ENCODE measurements at regions not wholly inside any gene's neighbourhood (a gene's known extent, or its start where the extent isn't known, plus 50 kb on each side); places are given as distances from the start of the nearest gene placed in this dataset.
A peak's percentile ranks its signal among the peaks of the same experiment; 100 is the strongest.

DNA sequence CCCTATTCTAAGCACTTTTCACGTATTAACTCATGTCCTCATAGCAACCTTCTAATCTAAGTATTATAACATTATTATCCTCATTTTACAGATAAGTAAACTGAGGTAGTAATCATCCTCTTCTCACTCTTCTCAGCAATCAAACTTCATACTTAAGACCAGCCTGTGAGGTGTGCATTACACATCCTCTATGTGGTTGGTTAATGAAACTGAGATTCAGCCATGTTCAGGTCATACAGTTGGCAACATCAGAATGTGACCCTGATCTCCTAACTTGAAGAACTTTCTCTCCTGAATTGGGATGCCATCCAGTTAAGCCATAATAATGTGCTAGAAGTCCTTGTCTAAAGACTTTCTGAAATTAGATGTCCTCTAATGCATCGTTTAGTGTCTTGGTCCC, 275.1 kb upstream of the ANKRD55 start:
- DNase-seq: no peak

DNA sequence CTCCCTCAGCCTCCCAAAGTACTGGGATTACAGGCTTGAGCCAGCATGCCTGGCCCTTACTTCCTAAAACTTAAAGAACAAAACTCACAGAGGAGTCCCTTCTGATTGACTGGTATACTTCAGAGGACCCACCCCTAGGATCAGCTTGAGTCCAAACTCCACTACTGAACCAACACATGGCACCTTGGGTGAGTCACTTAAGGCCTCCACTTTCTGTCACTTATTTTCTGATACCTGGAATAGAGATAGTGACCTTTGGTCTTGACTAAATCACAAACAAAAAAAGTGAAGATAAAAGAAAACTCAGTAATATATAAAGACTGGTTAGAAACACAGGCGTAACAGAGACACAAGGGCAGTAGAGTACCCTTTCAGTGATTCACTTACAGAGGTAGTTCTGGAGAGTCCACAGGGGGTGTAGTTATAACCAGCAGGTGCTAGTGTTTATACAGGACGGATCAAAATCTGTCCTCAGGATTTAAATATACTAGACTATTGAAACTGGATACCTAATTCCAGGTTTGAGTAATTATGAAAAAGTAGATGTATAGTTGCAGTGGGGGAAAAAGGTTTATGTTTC, 274.3 kb upstream of the ANKRD55 start:
- no peak for DNase-seq

DNA sequence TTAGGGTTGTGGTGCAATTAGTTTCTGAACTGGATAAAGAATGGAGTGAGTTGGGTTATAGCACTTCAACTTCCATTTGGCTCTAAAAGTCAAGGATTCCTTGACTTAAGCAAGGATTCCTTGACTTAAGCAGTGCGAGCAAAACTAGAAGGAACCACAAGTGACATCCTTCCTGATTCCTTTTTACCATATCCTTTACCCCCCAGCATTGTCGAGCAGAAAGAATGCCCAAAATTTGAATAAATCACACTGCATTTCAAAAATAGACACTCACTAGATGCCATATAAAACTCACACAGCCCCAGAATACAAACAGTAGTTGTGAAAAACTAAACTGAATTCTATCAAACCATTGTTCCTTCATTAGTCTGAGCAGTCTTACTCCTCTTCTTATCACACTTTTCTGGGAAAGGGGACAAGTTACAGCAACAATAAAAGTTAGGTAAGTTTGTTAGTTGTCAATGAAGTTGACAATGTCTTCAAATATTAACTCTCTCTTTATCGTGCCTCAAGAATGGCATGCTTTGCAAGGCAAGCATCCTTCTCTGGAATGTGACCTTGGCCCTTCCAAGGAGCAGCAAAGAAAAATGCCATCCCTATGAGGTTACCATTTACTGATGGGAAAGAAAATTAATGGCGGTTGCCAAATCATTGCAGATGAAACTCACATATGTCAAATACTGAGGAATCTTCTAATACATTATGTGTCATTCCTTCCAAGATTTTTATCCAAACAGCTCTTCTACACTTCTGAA, 273.3 kb upstream of the ANKRD55 start:
- no peak for DNase-seq

DNA sequence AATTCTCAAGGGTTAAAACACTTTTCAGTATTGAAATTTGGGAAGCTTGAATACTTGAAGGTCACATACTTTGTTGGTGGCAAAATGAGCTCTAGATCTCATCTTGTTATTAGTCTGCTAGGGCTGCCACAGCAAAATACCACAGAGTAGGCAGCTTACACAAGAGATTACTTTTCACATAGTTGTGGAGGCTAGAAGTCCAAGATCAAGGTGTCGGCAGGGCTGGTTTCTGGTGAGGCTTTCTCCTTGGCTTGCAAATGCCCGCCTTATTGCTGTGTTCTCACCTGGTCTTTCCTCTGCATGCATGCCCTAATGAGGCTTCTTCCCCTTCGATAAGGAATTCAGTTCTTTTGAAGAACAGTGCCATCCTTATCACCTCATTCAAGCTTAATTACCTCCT, 270.8 kb upstream of the ANKRD55 start:
- no peak for DNase-seq

DNA sequence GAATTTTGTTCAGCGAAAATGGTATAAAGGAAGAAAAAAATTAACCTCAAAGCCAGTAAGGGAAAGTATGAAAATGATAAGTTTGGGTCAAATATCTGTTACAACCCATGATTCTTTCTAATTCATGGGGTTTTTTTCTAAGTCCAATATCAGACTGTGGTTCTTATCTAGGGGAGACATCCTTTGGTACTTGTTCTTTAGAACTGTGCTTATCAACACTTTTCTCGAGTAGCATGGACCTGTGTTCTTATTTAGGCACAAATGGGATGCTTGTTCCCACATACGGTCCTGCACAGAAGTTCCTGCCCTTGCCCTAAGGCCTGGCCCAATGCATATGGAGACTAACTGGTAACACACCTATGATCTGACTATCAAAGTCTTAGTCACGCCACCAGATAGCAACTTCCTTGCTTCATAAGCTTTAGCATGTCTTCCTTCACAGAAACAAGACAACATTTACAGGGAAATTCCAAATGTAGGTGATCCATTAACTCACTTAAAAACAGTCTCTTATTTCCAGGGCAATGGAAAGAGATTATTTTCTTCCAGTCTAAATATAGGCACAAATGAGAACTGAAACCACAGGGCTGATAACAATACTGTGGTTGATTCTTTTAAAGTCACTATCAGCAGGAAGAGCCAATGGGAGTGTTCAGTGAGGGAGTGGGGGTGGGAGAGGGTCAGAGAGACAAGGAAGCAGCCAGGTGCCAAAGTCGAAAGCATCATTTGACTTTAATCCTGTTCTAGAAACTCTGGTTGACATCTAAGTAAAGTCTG, 268.8 kb upstream of the ANKRD55 start:
- no peak for DNase-seq

DNA sequence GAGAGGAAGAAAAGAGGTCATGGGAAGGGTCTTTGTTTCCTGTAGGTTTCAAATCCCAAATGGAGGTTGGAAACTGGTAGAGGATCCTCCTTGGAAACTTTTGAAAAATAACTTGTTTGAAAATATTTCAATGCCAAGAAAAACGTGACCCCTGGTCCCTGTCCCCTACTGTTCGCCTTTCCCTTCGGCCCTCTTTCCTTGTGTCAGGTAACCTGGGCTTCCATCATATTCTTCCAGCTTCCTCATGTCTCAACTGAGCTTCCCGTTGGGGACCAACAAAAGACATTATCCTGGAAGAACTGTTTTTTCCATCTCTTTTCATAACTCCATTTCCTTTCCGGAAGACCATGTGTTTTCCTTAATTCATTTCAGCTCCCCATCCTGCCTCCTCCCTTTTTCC, 266.8 kb upstream of the ANKRD55 start:
- no peak for DNase-seq

DNA sequence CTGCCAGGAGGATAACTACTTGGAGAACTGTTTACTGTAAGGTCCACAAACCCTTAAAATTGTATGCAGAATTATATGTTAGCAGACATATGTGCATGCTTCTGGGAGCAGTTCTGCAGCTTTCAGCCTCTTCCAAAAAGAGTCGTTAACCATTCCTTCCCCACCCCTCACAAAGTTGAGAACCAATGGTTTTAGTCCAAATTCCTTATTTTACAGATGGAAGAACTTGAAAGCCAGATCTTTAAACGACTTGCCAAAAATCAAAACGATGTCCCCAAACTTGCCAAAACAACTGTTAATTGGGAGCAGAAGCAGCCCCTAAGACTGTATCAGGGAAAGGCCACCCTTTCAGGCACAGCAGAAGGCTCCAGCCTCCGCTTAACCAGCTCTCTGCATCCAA, 266.4 kb upstream of the ANKRD55 start:
- no peak for DNase-seq

DNA sequence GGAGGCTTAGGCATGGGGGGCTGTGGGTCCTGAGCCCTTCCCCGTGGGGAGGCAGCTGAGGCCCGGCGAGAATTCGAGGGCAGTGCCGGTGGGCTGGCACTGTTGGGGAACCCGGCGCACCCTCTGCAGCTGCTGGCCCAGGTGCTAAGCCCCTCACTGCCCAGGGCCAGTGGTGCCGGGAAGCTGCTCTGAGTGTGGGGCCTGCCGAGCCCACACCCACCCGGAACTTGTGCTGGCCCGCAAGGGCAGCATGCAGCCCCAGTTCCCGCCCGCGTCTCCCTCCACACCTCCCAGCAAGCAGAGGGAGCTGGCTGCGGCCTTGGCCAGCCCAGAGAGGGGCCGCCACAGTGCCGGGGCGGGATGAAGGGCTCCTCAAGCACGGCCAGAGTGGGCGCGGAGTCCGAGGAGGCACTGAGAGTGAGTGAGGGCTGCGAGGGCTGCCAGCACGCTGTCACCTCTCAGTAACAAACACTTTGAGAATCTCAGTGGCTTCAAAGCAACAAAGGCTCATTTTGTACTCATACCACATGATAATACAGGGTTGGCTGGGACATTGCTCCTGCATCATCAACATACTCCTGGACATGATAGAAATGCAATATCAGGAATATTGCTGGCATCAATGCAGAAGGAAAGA, 265.7 kb upstream of the ANKRD55 start:
- DNase-seq: no peak

DNA sequence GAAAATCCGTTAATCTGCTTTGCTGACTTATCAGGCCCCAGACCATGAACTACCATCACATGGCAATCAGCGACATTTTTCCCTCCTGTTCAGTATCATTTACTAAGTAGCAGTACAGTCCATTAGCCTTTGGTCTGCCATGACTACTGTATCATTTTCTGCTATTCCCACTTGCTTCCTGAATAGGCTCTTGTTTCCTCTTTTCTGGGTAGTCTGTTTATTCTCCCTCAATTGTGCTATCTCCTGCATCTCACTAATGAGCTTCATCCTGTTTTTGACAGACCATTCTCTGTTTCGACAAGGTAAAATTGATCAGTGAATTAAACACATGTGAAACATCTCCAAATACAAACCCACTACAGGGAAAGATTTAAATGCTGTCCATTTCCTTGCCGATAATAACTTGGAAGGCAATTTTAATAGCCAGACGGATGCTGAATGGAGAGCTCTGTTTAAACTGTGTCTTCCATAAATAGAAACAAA, 263.5 kb upstream of the ANKRD55 start:
- DNase-seq: no peak

DNA sequence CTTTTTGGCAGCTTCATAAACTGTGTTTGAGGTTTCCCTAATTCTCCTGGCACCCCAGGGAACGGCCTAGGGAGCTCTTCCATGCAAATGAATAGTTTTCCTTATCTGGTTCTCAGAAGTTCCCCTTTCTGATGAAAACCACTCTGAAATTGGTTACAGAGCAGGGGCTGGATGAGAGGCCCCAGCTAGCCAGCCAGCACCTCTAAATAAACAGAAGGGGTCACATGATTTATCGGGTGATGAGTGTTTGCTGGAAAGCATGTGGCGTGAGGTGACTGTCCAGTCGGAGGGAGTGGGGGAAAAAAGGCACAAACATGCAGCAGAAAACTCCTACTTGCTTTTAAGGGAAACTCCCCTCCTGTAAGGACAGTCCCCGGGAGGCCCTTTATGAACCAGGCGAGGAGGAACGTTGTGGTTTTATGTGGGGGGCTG, 261.2 kb upstream of the ANKRD55 start:
- DNase-seq: no peak

DNA sequence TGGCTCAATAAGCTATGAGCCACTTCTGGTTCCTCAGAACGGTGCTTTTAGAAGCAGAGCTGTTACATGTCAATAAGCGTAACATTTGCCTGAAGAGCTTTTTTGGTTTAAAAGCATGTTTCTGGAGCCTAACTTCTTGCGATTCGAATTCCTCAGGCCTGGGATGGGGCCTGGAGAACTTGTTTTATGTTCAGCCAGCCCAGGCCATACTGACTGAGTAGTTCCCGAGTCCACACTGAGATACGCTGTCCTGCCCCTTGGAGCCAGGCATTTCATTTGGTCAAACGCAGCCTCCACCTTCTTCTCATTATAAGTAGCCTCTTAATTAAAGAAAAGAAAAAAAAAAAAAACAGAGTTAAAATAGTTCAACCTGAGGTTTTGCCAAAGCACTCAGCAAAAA, 260.6 kb upstream of the ANKRD55 start:
- DNase-seq: no peak

DNA sequence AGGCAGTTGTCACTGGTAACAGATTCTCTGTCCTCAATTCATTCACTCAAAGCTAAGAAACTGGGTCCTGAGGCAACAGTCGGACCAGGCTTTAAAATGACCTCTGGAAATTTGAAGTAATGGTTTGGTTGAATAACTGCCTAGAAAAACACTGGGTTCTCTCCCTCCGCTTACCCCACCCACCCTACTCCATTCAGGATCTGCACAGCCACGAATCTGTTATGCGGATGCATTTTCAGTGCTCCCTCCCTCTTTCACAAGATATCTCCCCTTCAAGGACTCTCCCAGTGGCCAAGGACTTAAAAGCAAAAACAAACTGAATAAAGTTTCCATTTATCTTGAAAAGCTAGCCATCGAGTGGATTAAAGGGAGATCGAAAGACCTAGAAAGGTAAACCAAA, 260.2 kb upstream of the ANKRD55 start:
- DNase-seq: no peak

DNA sequence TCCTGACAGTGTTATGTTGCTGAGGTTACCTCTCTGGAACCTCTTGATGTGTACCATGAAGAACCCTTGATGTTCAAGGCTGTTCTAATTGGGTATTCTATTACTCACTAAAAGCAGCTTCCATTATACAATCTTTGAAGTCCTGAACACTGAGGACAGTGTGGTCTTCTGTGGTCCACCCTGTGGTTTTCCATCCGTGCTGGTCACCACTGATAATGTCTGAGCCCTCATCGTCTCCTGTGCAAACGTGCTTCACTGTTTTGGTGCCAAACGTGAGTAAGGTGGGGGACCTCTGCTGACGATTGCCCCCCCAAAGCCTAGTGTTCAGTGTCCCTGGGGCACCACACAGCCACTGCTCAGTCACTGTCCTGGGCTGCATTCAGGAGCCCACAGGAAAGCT, 259.7 kb upstream of the ANKRD55 start:
- DNase-seq: no peak

DNA sequence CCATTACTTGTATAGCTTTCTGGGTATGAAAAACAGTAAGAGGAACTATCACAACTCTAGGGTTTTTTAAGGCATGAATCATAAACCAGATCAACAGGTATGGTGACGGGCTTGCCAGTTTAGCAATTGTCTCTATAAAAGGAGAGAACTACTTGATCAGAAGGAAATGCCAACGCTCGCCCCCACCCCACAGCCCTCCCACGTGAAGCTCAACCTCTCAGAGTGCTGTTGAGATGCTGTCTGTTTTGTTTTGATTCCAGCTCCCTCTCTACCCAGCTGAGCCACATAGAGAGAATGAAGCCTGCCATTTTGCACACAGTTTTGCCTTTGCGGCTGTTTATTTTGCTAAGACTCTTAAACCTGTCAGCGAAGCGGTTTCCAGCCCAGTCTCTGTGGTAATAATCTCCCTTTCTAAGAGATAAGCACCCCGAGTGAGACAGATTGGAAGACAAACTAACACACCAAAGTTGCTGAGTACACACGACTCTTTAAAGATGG, 257.9 kb upstream of the ANKRD55 start:
- no peak for DNase-seq

DNA sequence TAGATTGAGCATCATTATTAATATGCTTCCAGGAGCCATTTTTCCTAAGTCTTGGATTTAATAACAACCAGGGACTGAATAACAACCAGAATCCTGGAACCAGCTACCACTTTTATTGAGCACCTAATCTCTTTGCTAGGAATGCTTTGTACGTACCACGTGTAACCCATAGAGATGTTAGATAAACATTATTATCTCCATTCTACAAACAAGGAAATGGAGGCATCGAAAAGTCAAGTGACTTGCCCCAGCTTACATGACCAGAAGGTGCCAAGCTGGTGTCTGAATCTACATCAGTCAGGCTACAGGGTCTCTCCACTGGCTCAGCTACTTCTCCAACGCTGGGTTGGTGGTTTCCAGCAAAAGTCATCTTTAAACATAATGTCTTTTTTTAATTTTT, 256.1 kb upstream of the ANKRD55 start:
- DNase-seq: no peak

DNA sequence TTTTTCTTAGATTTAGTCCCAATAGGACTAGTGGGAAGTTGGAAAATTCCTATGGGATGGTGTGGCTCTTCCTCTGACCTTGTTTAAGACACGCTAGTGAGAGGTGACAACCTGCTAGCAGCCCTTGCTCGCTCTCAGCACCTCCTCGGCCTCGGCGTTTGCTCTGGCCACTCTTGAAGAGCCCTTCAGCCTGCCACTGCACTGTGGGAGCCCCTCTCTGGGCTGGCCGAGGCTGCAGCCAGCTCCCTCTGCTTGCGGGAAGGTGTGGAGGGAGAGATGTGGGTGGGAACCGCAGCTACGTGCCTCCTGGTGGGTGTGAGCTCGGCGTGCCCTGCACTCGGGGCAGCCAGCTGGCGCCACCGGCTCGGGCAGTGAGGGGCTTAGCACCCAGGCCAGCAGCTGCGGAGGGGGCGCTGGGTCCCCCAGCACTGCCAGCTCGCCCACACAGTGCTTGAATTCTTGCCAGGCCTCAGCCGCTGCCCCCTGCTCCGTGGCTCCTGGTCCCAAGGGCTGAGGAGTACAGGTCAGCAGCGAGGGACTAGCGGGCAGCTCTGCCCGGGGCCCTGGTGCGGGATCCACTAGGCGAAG, 254.5 kb upstream of the ANKRD55 start:
- no peak for DNase-seq

DNA sequence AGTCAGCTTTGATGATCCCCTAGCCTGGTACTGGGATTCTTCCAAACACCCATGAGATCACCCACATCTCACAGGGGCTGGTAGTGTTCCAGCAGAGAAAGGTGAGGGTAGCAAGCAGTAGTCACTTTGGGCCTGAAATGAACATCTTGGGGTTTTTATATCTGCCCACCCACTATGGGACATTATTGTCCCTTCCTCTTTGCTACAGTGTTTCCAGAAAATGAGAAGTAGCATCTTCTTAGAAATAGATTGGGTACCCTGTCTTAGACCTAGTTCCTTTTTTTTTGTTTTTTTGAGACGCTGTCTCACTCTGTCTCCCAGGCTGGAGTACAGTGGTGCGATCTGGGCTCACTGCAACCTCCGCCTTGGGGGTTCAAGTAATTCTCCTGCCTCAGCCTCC, 249.2 kb upstream of the ANKRD55 start:
- no peak for DNase-seq

DNA sequence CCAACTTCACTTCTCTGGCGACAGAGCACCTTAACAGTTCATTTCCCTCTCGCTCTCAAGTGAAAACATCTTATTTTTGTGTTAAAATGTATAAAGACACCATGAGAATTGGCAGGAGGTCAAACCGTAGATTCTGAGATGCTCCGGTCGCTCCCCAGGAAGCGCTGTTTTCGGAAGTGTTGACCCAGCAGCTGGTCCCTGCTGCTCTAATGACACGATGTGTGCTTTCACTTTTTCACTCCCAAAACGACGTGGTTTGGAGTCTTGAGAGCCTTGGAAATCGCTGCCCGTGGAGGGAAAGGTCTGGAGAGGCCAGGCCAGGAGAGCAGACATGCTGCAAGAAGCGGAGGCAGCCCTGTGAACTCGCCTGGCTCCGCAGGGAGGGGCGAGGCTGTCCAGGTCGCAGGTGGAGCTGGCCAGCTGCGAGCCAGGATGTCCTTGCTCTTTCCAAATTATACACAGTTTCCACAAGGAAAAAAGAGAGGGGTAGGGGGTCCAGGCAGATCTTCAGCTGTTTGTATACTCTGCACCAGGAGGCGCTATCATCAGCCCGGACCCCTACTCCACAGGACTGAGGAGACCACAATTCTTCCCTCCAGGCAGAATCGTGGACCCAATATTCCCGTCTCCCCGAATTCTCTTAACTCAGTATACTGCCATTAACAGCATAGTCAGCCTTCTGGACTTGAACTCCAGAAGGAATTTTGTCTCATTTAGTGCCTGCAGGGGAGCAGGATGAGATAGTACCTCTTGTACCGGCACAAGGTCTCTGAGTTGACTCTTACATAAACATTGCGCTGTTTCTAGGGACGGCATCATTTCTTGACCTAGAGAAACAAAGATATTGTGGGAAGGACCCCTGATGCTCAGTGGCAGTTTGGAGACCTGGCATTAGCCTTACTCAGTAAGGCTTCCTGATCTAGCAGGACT, 248.6 kb upstream of the ANKRD55 start:
- DNase-seq: peak; percentile 25

DNA sequence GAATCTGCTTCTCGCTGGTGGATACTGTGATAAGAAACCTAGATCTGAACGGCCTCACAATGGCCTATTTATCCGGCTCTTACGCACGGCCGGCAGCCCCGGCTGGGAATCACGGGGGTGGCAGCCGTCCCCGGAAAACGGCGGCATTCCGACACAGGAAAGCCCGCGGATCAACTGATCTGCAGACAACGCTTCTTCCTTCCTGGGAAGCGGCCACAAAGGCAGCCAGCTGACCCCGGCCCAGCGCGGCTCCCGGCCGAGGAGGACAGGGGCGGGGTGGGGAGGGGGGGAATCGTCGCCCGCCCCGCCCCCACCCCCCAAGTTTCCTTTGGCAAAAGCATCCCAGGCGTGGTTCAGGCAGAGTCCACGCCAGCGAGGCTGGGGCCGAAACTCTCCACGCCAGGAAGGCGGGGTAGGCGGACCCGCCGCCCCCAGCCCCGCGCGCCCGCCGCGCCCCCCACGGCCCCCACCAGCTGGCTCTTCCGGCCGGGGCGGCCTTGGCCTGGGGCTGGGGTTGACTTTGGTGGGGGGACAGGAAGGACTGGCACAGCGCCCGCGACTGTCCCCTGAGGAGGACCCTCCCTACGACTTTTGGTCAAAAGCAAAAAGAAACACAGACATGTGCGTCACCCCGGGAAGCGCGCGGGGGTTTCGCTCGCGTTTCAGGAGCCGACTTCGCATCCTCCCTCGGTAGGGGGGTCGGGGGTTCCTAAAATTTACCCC, 247.7 kb upstream of the ANKRD55 start:
- DNase-seq: no peak

DNA sequence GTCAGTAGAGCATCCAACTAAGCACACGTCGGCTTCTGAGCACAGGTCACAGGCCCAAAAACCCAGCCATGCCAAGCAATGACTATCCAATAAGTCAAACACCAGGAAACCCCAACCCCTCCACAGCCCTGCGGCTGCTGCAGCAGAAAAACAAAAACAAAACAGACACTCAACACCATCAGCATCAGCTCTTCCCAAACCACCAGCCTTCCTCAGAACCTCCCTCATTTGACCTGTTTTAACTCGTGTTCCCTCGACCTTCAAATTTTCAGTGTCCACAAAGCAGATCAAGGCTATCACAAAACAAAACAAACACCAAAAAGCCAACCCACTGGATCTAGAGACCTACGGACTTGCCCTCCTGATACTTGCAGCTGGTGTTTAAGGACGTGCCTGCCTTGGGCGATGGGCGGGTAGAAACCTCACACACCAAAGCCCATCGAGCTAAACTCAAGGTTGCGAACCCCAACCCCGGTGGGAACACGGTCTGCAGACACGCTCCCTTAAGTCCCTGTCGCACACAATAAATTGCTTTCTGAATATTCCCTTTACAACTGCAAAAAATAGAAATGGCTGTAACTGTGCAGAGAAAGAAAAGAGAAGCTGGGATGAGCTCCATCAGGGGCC, 247.1 kb upstream of the ANKRD55 start:
- no peak for DNase-seq

DNA sequence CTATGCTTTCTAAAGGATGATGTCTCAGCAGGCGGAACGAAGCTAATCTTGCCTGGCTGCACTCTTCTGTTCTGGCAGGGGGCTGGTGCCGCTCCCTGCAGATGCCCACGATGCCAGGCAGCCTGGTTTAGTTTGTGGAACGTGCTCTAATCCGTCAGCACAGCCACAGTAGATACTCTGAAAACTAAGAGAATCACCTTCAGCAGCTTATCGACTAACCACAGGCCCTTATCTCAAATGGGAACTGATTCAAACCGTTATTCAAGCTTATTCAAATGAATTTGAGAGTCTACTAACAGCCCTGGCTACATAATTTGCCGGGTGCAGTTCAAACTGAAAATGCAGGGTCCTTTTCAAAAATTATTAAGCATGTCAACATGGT, 246.6 kb upstream of the ANKRD55 start:
- DNase-seq: no peak
